ENCODE measurements at regions not wholly inside any gene's neighbourhood (a gene's known extent, or its start where the extent isn't known, plus 50 kb on each side); places are given as distances from the start of the nearest gene placed in this dataset.
"Not testable (repeated sequence)": the region's sequence is repeated elsewhere in the genome, so short reads cannot be mapped to it uniquely, and the experiment has no call there.

- DNase-seq = no peak
Observed at GRCh38 chr3:87564438-87564837, 288.1 kb upstream of the POU1F1 start.

GRCh38 chr3:87563712-87564111, 287.3 kb upstream of the POU1F1 start:
- DNase-seq = no peak

- DNase-seq = no peak
Observed at GRCh38 chr3:87558492-87558891, 282.1 kb upstream of the POU1F1 start.

GRCh38 chr3:87555290-87555689, 278.9 kb upstream of the POU1F1 start:
- DNase-seq = no peak

- DNase-seq = no peak
Observed at GRCh38 chr3:87553058-87553457, 276.7 kb upstream of the POU1F1 start.

- DNase-seq = no peak
Observed at GRCh38 chr3:87550892-87551291, 274.5 kb upstream of the POU1F1 start.

- DNase-seq = no peak
Observed at GRCh38 chr3:87549208-87549607, 272.8 kb upstream of the POU1F1 start.

- no peak for DNase-seq
Observed at GRCh38 chr3:87548271-87548670, 271.9 kb upstream of the POU1F1 start.

GRCh38 chr3:87546216-87546615, 269.8 kb upstream of the POU1F1 start:
- no peak for DNase-seq

GRCh38 chr3:87543408-87543807, 267.0 kb upstream of the POU1F1 start:
- DNase-seq = not testable (repeated sequence)

GRCh38 chr3:87541723-87542122, 265.3 kb upstream of the POU1F1 start:
- DNase-seq = no peak

- DNase-seq = not testable (repeated sequence)
Observed at GRCh38 chr3:87538722-87539121, 262.3 kb upstream of the POU1F1 start.

GRCh38 chr3:87509401-87509800, 233.0 kb upstream of the POU1F1 start:
- no peak for DNase-seq

GRCh38 chr3:87508921-87509320, 232.5 kb upstream of the POU1F1 start:
- DNase-seq = no peak

GRCh38 chr3:87507753-87508152, 231.4 kb upstream of the POU1F1 start:
- DNase-seq = no peak

GRCh38 chr3:87503900-87504498, 227.6 kb upstream of the POU1F1 start:
- no peak for DNase-seq

- DNase-seq = no peak
Observed at GRCh38 chr3:87501076-87501475, 224.7 kb upstream of the POU1F1 start.

GRCh38 chr3:87498358-87499080, 222.1 kb upstream of the POU1F1 start:
- DNase-seq = no peak

- no peak for DNase-seq
Observed at GRCh38 chr3:87495938-87496337, 219.6 kb upstream of the POU1F1 start.

- no peak for DNase-seq
Observed at GRCh38 chr3:87494264-87494663, 217.9 kb upstream of the POU1F1 start.

- DNase-seq = no peak
Observed at GRCh38 chr3:87491843-87492242, 215.5 kb upstream of the POU1F1 start.

- no peak for DNase-seq
Observed at GRCh38 chr3:87489892-87490291, 213.5 kb upstream of the POU1F1 start.

GRCh38 chr3:87488765-87489164, 212.4 kb upstream of the POU1F1 start:
- no peak for DNase-seq

GRCh38 chr3:87486635-87487034, 210.3 kb upstream of the POU1F1 start:
- not testable (repeated sequence) for DNase-seq

GRCh38 chr3:87486115-87486514, 209.7 kb upstream of the POU1F1 start:
- DNase-seq = no peak
